ELR (cell line): ENCODE measurements at regions not wholly inside any gene's neighbourhood (a gene's known extent, or its start where the extent isn't known, plus 50 kb on each side); places are given as distances from the start of the nearest gene placed in this dataset.
"Not testable (repeated sequence)": the region's sequence is repeated elsewhere in the genome, so short reads cannot be mapped to it uniquely, and the experiment has no call there.

Experiments
- DNase-seq: peaks from one replicate; pipeline ENCODE4 v3.0.0-alpha.2; 2015; ENCODE audit warnings: low read depth

DNA sequence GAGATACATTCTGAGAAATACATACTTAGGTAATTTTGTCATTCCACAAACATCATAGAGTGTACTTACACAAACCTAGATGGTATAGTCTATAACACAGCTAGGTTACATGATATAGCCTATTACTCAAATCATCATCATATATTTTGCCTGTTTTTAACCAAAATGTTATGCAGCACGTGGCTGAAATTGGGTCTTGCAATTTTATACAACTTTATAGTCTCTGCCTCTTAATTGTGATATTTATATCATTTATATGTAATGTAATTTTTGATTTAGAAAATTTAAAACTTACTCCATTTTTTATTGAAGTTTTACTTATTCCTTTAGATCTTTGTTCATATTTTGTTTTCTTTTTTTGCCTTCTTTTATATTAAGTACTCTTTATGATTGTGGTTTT, 350.7 kb upstream of the DCN start:
- no peak for DNase-seq

DNA sequence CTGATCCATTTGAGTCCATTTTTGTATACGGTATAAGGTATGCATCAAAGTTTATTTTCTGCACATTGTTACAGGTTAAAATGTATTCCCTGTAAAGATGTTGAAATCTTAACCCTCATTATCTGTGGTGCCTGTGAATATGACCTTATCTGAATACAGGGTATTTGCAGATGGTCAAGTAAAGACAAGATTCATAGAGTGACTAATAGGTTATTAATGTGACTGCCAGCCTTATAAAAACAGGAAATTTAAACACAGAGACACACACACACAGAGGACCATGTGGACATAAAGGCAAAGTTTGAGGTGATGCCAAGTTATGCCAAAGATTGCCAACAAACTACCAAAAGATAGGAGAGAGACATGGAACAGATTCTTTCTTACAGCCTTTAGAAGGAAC, 347.2 kb upstream of the DCN start:
- peak; percentile 10 for DNase-seq

GRCh38 chr12:91523831-91524230, 341.2 kb upstream of the DCN start:
- DNase-seq = no peak

DNA sequence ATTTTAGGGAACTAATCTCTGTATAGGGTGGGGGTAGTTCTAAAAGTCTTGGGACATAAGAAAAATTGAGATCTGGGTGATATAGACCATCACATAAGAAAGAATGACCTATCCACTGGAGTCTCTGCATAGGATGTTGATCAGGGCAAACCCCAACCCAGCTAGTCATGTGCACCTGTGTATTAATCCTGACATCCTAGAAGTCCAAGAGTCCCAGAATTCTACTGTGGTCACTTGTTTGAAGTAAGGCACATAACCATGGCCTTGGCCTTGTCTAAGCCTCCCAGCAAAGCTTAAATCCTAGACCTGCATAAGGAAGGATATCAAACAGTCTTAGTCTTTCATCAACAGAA, 334.1 kb upstream of the DCN start:
- DNase-seq = no peak

GRCh38 chr12:91515944-91516694, 333.5 kb upstream of the DCN start:
- DNase-seq = no peak

GRCh38 chr12:91513313-91513712, 330.7 kb upstream of the DCN start:
- DNase-seq = no peak

DNA sequence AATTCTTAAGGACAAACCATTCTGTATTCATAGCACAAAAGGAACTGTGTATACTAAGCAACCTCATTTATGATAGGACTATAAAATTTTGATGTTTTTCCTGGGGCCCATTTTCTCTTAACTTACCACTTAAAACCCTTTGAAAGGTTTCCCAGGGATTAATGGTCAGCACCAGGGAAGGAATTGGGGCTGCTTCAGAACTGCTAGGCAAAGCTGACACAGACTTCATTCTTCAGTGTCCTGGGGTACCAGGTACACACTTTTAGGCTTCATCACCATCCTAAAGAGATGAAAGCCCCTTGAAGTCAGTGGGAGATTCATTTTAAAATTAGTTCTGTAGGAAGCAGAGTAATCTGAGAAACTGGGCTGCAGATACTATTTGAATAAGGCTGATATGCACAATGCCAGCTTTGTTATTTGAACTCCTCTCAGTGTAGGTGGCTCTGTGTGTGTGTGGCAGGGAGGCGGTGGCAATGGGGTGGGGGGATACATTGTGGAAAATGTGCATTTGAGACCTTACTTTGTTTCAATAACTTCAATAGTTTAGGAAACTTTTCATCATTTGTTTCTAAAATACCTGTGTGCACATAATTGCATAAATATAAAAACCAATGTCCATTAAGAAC, 329.3 kb upstream of the DCN start:
- no peak for DNase-seq

DNA sequence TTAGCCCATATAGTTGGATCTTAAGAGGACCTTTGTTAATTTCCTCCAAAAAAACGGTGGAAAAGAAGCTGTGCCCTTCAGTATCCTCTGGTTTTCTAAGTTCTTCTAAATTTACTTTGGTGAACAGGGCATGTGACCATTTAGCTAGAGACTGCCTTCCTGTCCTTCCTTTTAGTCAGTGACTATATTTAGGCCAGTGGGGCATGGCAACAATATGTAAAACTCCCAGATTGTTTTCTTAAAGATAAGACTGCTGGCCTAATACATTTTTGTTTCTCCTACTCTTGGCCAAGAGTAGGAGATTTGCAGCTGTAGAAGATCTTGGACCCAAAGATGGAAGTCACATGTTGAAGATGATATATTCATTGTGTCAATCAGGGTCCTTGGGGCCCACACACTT, 325.1 kb upstream of the DCN start:
- DNase-seq = no peak

DNA sequence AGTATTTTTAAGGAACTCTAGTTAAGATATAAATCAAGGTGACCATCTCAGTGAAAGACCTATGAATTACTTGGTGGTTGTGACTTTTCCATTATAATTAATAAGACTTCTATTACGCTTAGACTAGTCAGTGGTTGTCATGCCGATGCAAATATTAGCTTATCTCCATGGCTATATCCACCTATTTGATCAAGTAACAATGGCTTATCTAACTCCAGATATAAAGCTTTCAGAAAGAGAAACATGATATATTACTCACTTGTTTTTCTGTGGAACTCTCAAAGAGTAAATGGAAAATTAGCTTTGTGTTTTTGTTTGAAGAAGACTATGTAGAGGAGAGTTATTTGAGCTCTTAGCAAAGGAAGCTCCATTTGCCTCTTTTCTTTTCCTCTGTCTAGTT, 323.8 kb upstream of the DCN start:
- no peak for DNase-seq

DNA sequence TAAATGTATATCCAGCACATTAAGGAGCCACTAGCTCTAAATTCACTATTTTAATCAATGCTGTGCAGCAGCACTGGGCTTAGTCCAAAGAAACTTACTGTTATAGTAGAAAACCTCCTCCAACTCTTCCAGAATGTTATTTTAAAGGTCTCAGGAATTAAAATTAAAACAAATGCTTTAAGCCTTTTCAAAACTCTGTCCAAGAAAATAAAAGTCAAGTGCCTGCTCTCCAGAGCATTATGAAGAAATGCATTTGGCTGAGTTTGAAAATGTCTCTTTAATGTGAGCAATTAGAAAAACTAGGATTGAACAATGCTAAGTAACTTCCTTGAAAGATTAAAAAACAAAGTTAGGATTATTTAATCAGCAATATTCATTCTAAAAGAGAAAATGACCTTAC, 322.4 kb upstream of the DCN start:
- DNase-seq = no peak

- no peak for DNase-seq
Measured at GRCh38 chr12:91502208-91502607, 319.6 kb upstream of the DCN start.

- DNase-seq = no peak
Measured at GRCh38 chr12:91496337-91496736, 313.7 kb upstream of the DCN start.

DNA sequence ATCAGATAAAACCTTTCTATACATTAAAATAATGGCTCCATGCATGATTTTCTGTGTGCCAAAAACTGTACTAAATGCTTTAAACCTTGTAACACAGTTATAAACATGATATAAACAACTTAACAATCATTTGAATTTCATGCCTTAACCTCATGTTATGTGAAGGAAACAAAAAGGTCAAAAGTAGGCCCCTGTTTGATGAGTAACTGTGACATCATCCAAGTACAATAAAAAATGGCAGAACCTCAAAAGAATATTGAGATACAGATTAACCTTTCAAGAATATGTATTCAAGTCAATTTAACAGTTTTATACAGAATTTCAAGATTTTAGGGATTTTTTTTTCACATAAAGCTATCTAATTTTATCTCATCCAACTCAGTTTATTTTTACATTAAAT, 310.7 kb upstream of the DCN start:
- peak; percentile 13 for DNase-seq

DNA sequence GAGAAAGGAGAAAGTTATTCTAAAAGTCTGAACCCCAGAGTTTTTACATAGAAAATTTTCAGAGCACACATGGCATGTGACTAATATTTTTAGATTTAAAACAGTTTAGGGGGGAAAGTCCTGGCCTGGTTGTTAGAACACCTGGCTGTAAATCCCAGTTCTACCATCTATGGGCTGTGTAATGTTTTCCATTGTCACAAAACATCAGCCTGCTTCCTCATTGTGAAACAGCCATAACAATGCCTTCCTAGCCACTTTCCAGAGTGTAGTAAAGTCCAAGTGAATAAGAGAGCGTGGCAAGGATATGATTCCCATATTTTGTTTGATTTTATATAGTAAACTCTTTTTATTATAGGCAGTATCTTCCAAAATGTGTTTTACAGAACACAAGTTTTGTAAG, 310.0 kb upstream of the DCN start:
- DNase-seq = no peak

DNA sequence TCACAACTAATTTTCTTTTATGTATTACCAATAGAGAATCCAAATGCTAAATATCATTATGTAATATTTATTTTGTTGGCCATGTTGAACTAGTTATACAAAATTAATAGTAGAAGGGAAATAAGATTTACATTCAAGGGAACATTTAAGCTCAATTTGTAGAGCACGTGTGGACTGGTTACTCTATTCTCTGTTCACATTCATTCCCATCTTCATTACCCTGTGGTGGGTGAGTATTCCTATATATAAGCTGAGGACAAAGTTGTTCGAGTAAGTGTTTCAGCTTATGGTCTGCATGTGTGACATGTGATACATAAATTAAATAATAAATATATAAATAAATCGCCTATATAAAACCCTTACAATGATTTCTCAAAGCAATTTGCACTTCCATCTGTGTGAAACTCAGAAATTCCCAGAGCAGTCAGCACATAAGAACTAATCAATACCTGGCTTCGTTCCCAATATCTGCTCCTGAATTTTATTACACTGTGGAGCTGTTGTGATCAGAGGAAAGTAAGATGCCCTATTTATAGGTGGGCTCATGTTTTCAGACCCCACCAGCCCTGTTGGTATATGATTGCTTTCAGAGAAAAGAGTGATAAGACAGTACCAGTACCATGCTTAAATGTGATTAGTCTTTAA, 308.2 kb upstream of the DCN start:
- DNase-seq = no peak

DNA sequence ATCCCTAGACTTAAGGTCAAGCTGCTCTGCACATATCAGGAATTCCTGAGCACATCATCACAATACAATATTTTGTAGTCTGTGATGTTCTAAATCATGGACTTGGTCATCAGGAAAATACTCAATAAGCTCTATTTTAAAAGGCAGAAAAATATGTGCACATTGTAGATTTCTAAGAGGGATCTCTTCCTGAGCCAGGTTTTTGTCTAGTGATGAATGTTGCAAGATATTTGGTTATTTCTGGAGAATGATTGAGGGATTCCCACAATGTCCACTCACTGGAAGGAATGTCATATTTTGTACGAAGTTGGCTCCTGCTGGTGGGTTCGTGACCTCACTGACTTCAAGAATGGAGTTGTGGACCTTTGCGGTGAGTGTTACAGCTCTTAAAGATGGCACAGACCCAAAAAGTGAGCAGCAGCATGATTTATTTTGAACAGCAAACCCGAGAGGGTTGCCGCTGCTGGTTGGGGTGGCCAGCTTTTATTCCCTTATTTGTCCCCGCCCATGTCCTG, 300.9 kb upstream of the DCN start:
- no peak for DNase-seq

- no peak for DNase-seq
Measured at GRCh38 chr12:91482231-91482630, 299.6 kb upstream of the DCN start.

DNA sequence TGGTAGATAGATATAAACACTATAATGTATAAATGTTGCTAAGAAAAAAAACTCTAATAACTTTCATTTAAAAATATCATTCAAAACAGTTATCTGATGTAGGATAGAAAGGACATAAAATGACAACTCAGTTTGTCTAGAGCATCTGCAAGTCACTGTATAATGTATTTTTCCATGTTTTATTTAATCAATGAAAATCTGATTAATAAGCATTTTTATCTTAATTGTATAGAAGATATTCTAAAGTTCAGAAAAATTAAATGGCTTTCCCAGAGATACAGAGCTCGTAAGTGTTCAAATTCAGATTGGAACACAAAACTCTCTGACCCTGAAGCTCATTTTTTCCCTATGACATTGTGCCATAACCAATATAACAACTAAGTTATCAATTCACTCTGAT, 295.9 kb upstream of the DCN start:
- DNase-seq = no peak

GRCh38 chr12:91467686-91468085, 285.1 kb upstream of the DCN start:
- no peak for DNase-seq

GRCh38 chr12:91461061-91461460, 278.4 kb upstream of the DCN start:
- DNase-seq = no peak

DNA sequence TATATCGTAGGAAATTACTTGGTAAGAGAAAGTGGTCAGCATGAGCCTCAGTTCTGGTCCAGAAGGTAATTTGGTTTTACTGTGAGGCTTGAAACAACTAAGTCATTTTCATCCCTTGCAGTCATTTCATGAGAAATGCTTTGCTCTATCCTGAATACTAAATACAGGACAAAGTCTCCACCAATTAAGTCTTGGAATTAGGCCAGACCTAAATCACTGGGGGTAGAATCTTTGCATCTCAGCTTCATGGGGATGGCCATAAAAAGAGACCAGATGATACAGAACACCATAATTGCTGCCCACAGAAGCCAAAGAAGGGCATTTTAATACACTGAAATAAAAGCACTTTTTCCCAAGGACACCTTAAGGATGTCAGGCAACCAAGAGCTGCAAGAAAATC, 277.9 kb upstream of the DCN start:
- DNase-seq = no peak

- no peak for DNase-seq
Measured at GRCh38 chr12:91455321-91455720, 272.7 kb upstream of the DCN start.

DNA sequence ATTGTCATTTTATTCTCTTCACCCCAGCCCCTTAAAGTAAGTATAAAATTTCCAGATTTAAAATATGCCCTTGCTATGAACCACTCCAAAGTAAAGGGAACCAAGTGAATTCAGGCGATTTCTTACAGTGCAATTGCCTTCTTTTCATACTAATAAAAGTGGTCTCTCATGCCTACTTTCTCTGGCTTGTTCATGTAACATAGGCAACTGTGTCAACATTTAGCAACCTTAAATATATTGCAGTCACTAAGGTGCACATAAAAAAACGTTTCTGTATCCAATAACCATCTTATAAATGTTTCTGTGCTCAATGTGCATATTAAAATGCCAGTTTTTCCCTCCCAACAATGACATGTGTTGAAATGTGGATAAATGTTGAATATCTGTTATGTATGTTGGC, 271.6 kb upstream of the DCN start:
- DNase-seq = no peak

GRCh38 chr12:91452464-91452863, 269.8 kb upstream of the DCN start:
- DNase-seq = not testable (repeated sequence)
